PC-9 (cell line): ENCODE measurements at regions not wholly inside any gene's neighbourhood (a gene's known extent, or its start where the extent isn't known, plus 50 kb on each side); places are given as distances from the start of the nearest gene placed in this dataset.

Experiments used
- BruUV-seq: library from RNA; stranded (reverse); fragments of 400-500 nt; replicated peaks from 2 replicates; lab custom pipeline; 2021; lab: Mats Ljungman, UMichigan
- CTCF ChIA-PET: fragments of 300-600 bp; sonication (Branson Sonifier 250); formaldehyde crosslinking; loops from one replicate; lab custom pipeline; 2022; ENCODE audit warnings: antibody characterized with exemption; lab: Charles Lee
- POLR2A ChIA-PET: fragments of 300-600 bp; sonication (Branson Sonifier 250); formaldehyde crosslinking; loops from one replicate; lab custom pipeline; 2022; ENCODE audit warnings: antibody characterized with exemption; ENCODE audit not compliant: unreplicated experiment; lab: Charles Lee
- DNase-seq, 2 experiments: peaks; one replicate each; pipeline versions ENCODE4 v3.0.0 to v3.0.0-alpha.2; 2015 to 2022; ENCODE audit warnings: mixed read lengths in 1 of 2
- H2AFZ ChIP-seq: fragments of 200-600 bp; sonication (generic); 2 replicates; pipeline ENCODE4 v1.8.1; 2017; ENCODE audit warnings: antibody characterized with exemption
- H3F3A ChIP-seq: fragments of 200-600 bp; sonication (generic); 2 replicates; pipeline ENCODE4 v1.8.1; 2017; ENCODE audit warnings: antibody characterized with exemption, mild to moderate bottlenecking, low read depth; ENCODE audit not compliant: insufficient read depth
- H3K27ac ChIP-seq: fragments of 200-600 bp; sonication (generic); 2 replicates; pipeline ENCODE4 v1.6.1; 2016; ENCODE audit warnings: mixed run types
- H3K27me3 ChIP-seq: fragments of 200-600 bp; sonication (generic); 2 replicates; pipeline ENCODE4 v1.6.1; 2016; ENCODE audit warnings: low read depth, mixed run types; ENCODE audit not compliant: insufficient read depth
- H3K36me3 ChIP-seq: fragments of 200-600 bp; sonication (generic); 2 replicates; pipeline ENCODE4 v1.6.1; 2016; ENCODE audit warnings: low read depth, mixed run types
- H3K4me1 ChIP-seq: fragments of 200-600 bp; sonication (generic); replicated peaks from 2 replicates; pipeline ENCODE4 v1.6.1; 2016; ENCODE audit warnings: mixed run types; ENCODE audit not compliant: insufficient read depth
- H3K4me2 ChIP-seq: fragments of 200-600 bp; sonication (generic); 2 replicates; pipeline ENCODE4 v1.6.1; 2017; ENCODE audit warnings: mixed run types
- H3K4me3 ChIP-seq: fragments of 200-600 bp; sonication (generic); 2 replicates; pipeline ENCODE4 v1.6.1; 2016; ENCODE audit warnings: mixed run types
- H3K79me2 ChIP-seq: fragments of 200-600 bp; sonication (generic); 2 replicates; pipeline ENCODE4 v1.6.1; 2017; ENCODE audit warnings: low read depth, mixed run types
- H3K9me2 ChIP-seq: fragments of 200-600 bp; sonication (generic); 2 replicates; pipeline ENCODE4 v1.8.1; 2017; ENCODE audit warnings: mild to moderate bottlenecking; ENCODE audit not compliant: insufficient read depth
- H3K9me3 ChIP-seq: fragments of 200-600 bp; sonication (generic); 2 replicates; pipeline ENCODE4 v1.8.1; 2016; ENCODE audit warnings: low read depth; ENCODE audit not compliant: insufficient read depth
- H4K20me1 ChIP-seq: fragments of 200-600 bp; sonication (generic); 2 replicates; pipeline ENCODE4 v1.8.1; 2017; ENCODE audit not compliant: insufficient read depth
- EZH2 ChIP-seq: fragments of 200-600 bp; sonication (generic); IDR thresholded peaks from 2 replicates; pipeline ENCODE4 v1.8.0; 2017; ENCODE audit warnings: antibody characterized with exemption, low read depth
- intact Hi-C: fragments of 100-400 bp; cut with micrococcal nuclease; formaldehyde crosslinking; loops from one replicate; pipeline ENCODE4 v1.10.0; 2022; ENCODE audit not compliant: unreplicated experiment
- TF ChIP-seq, protein P1 (sequence below): fragments of 200-600 bp; sonication (generic); conservative IDR thresholded peaks from 2 replicates; pipeline ENCODE4 v1.6.1; 2017; ENCODE audit warnings: mixed run types, antibody characterized with exemption, mild to moderate bottlenecking, moderate library complexity

GRCh38 chr5:40416588-40416987, 263.1 kb upstream of the PTGER4 start:
- H3K4me1 ChIP-seq: no peaks in the 10 kb centered on the region

GRCh38 chr5:40416098-40416497, 263.6 kb upstream of the PTGER4 start:
- ChIA-PET POLR2A (no interaction called here), CTCF (interaction anchor here (0.6 kb wide), 1 partner anchor 59 kb away, joined by 7 read pairs; no protein-coding TSS in a partner anchor)
- no peaks in the 10 kb centered on the region for H4K20me1 ChIP-seq
- TF ChIP-seq EZH2: no peak
- TF ChIP-seq, protein P1, sequence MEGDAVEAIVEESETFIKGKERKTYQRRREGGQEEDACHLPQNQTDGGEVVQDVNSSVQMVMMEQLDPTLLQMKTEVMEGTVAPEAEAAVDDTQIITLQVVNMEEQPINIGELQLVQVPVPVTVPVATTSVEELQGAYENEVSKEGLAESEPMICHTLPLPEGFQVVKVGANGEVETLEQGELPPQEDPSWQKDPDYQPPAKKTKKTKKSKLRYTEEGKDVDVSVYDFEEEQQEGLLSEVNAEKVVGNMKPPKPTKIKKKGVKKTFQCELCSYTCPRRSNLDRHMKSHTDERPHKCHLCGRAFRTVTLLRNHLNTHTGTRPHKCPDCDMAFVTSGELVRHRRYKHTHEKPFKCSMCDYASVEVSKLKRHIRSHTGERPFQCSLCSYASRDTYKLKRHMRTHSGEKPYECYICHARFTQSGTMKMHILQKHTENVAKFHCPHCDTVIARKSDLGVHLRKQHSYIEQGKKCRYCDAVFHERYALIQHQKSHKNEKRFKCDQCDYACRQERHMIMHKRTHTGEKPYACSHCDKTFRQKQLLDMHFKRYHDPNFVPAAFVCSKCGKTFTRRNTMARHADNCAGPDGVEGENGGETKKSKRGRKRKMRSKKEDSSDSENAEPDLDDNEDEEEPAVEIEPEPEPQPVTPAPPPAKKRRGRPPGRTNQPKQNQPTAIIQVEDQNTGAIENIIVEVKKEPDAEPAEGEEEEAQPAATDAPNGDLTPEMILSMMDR: no peak
- no peak for DNase-seq
- no TSS peak for BruUV-seq
- peaks cover 2% of the 10 kb centered on the region; the same call in 1 of the 2 replicates for H3K4me1 ChIP-seq
- H3K9me3 ChIP-seq: peaks cover 5% of the 10 kb centered on the region; the same call in 1 of the 2 replicates
- H2AFZ ChIP-seq: no peak overlapping the region
- peaks cover 5% of the 10 kb centered on the region for H3F3A ChIP-seq
- no peaks in the 10 kb centered on the region for H3K36me3 ChIP-seq
- no peaks in the 10 kb centered on the region for H3K27me3 ChIP-seq
- H3K9me2 ChIP-seq: no peaks in the 10 kb centered on the region
- no peak overlapping the region for H3K27ac ChIP-seq
- intact Hi-C loops: no loop called here
- no peak overlapping the region for H3K4me3 ChIP-seq
- no peaks in the 10 kb centered on the region for H3K79me2 ChIP-seq
- no peak overlapping the region for H3K4me2 ChIP-seq

More at GRCh38 chr5:40416588-40416987, 263.1 kb upstream of the PTGER4 start:
- intact Hi-C loops: no loop called here
- H3K4me3 ChIP-seq: no peak overlapping the region
- H3K79me2 ChIP-seq: no peaks in the 10 kb centered on the region
- no peak for TF ChIP-seq EZH2
- TF ChIP-seq, protein P1: no peak
- H3K27ac ChIP-seq: no peak overlapping the region
- no peaks in the 10 kb centered on the region for H3K27me3 ChIP-seq
- H3K36me3 ChIP-seq: no peaks in the 10 kb centered on the region
- no TSS peak for BruUV-seq
- H4K20me1 ChIP-seq: no peaks in the 10 kb centered on the region
- CTCF ChIA-PET: no interaction called here
- DNase-seq: no peak
- H3K9me3 ChIP-seq: peaks cover 5% of the 10 kb centered on the region; the same call in 1 of the 2 replicates
- POLR2A ChIA-PET: no interaction called here
- H3F3A ChIP-seq: no peaks in the 10 kb centered on the region; the same call in 1 of the 2 replicates
- no peaks in the 10 kb centered on the region for H3K9me2 ChIP-seq
- no peak overlapping the region for H2AFZ ChIP-seq
- H3K4me2 ChIP-seq: no peak overlapping the region

- no peaks in the 10 kb centered on the region for H3K9me3 ChIP-seq
- H3K9me2 ChIP-seq: no peaks in the 10 kb centered on the region
- H2AFZ ChIP-seq: no peak overlapping the region
- no peaks in the 10 kb centered on the region for H3K27me3 ChIP-seq
- H3K4me1 ChIP-seq: peaks cover 11% of the 10 kb centered on the region
- H3K27ac ChIP-seq: no peak overlapping the region
- no peaks in the 10 kb centered on the region for H3K36me3 ChIP-seq
- no peak overlapping the region for H3K4me2 ChIP-seq
- DNase-seq: no peak
- intact Hi-C loops: no loop called here
- no peaks in the 10 kb centered on the region for H3K79me2 ChIP-seq
- ChIA-PET POLR2A (no interaction called here), CTCF (no interaction called here)
- H3F3A ChIP-seq: peaks cover 6% of the 10 kb centered on the region
- no TSS peak for BruUV-seq
- no peaks in the 10 kb centered on the region for H4K20me1 ChIP-seq
- TF ChIP-seq, protein P1: no peak
- TF ChIP-seq EZH2: no peak
- no peak overlapping the region for H3K4me3 ChIP-seq
These were observed 264.8 kb upstream of the PTGER4 start for GRCh38 chr5:40414922-40415321.
